GM12878 (cell line): ENCODE measurements at regions not wholly inside any gene's neighbourhood (a gene's known extent, or its start where the extent isn't known, plus 50 kb on each side); places are given as distances from the start of the nearest gene placed in this dataset.

Experiments used
- EGR1 ChIP-seq, 2 experiments: IDR thresholded peaks; 1 replicate in 1 of 2; 2 replicates in 1 of 2; pipeline ENCODE4 v1.6.1; 2011 to 2012; ENCODE audit warnings: low read depth in 2 of 2, low read length in 2 of 2, borderline replicate concordance in 1 of 2, mild to moderate bottlenecking in 1 of 2, moderate library complexity in 1 of 2
- ETV6 ChIP-seq, 2 experiments: fragments of 450-650 bp in 1 of 2; IDR thresholded peaks in 1 of 2; conservative IDR thresholded peaks in 1 of 2; 2 replicates each; pipeline ENCODE4 v1.6.1; 2014; ENCODE audit warnings: antibody characterized with exemption in 1 of 2, borderline replicate concordance in 1 of 2, low read depth in 1 of 2, mild to moderate bottlenecking in 1 of 2, moderate library complexity in 1 of 2
- LARP7 ChIP-seq: fragments of 450-650 bp; IDR thresholded peaks from 2 replicates; pipeline ENCODE4 v1.6.1; 2017; ENCODE audit warnings: mild to moderate bottlenecking
- NFIC ChIP-seq: IDR thresholded peaks from 2 replicates; pipeline ENCODE4 v1.6.1; 2012; ENCODE audit warnings: low read depth, mild to moderate bottlenecking, inconsistent platforms, low read length, moderate library complexity
- NR2F1 ChIP-seq: fragments of 450-650 bp; conservative IDR thresholded peaks from 2 replicates; pipeline ENCODE4 v1.6.1; 2017; ENCODE audit warnings: mild to moderate bottlenecking
- POLR2A ChIP-seq: IDR thresholded peaks from 2 replicates; pipeline ENCODE4 v1.6.1; 2011; ENCODE audit warnings: low read depth, mild to moderate bottlenecking, low read length
- TF ChIP-seq, protein P1 (sequence below), 3 experiments: IDR thresholded peaks in 2 of 3; conservative IDR thresholded peaks in 1 of 3; 2 replicates each; pipeline ENCODE4 v1.5.1; 2011; ENCODE audit warnings: low read depth in 3 of 3, low read length in 3 of 3, mild to moderate bottlenecking in 3 of 3, control low read depth in 2 of 3, moderate library complexity in 2 of 3, inconsistent platforms in 1 of 3, mixed read lengths in 1 of 3; ENCODE audit not compliant: control insufficient read depth in 2 of 3, insufficient read depth in 1 of 3; ENCODE audit errors: extremely low read depth in 1 of 3

DNA sequence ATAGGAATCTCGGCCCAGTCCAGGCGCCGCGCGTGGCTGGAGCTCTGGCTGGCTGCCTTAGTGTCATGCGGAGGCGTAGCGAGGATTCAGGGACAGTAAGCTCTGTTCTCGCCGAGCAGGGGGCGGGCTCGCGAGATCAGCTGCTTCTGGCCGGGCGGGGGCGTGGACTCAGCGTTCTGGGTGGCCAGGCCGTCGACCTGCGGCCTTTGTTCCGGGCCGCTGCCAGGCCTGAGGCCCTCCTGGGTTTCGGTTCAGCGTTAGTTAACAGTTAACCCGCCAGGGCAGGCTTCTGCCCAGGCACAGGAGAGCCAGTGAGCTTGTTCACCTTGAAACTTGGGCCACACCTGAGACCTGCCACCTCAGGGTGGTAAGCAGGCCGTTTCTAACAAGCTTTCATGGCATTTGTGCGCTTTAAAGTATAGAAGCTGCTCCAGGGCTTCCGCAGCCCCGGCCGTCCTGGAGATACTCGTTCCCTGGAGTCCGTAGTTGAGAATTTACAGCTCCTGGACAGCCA, 332.2 kb upstream of the SGCG start:
- TF ChIP-seq NFIC (no peak), EGR1 (IDR thresholded peaks at IDR 0.05; ENCODE audit: borderline replicate concordance in 1 of 2, low read depth in 2 of 2, low read length in 2 of 2) (no peak), POLR2A (no peak), LARP7 (no peak), ETV6 (conservative IDR thresholded peaks at IDR 0.05 in 1 of 2, IDR thresholded peaks at IDR 0.05 in 1 of 2; ENCODE audit: borderline replicate concordance in 1 of 2, low read depth in 1 of 2) (no peak), NR2F1 (no peak)
- TF ChIP-seq, protein P1, sequence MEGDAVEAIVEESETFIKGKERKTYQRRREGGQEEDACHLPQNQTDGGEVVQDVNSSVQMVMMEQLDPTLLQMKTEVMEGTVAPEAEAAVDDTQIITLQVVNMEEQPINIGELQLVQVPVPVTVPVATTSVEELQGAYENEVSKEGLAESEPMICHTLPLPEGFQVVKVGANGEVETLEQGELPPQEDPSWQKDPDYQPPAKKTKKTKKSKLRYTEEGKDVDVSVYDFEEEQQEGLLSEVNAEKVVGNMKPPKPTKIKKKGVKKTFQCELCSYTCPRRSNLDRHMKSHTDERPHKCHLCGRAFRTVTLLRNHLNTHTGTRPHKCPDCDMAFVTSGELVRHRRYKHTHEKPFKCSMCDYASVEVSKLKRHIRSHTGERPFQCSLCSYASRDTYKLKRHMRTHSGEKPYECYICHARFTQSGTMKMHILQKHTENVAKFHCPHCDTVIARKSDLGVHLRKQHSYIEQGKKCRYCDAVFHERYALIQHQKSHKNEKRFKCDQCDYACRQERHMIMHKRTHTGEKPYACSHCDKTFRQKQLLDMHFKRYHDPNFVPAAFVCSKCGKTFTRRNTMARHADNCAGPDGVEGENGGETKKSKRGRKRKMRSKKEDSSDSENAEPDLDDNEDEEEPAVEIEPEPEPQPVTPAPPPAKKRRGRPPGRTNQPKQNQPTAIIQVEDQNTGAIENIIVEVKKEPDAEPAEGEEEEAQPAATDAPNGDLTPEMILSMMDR (IDR thresholded peaks at IDR 0.05 in 2 of 3, conservative IDR thresholded peaks at IDR 0.05 in 1 of 3; ENCODE audit: control insufficient read depth in 2 of 3, extremely low read depth in 1 of 3, insufficient read depth in 1 of 3, low read depth in 3 of 3, low read length in 3 of 3), result no peak
